Liver (tissue), 8 donors: ENCODE measurements at regions not wholly inside any gene's neighbourhood (a gene's known extent, or its start where the extent isn't known, plus 50 kb on each side); places are given as distances from the start of the nearest gene placed in this dataset.

Experiments
- DNase-seq: peaks from one replicate; pipeline ENCODE4 v3.0.0-alpha.2; 2017; ENCODE audit warnings: low spot score
- H3K27ac ChIP-seq, 2 donors: one replicate each; pipeline ENCODE4 v1.7.0; 2013; ENCODE audit warnings: inconsistent platforms in 2 of 2, low read length in 2 of 2, control low read depth in 1 of 2, low read depth in 1 of 2, mild to moderate bottlenecking in 1 of 2
- H3K27me3 ChIP-seq, 4 donors: one replicate each; pipeline versions ENCODE4 v1.6.1 to v1.7.0; 2013; ENCODE audit warnings: low read length in 3 of 4, inconsistent platforms in 1 of 4, mild to moderate bottlenecking in 1 of 4, moderate library complexity in 1 of 4; ENCODE audit not compliant: control insufficient read depth in 4 of 4, insufficient read depth in 4 of 4
- H3K36me3 ChIP-seq, 4 donors: one replicate each; pipeline versions ENCODE4 v1.6.1 to v1.7.0; 2013; ENCODE audit warnings: low read length in 3 of 4, mild to moderate bottlenecking in 3 of 4, low read depth in 1 of 4, moderate library complexity in 1 of 4; ENCODE audit not compliant: control insufficient read depth in 4 of 4, insufficient read depth in 3 of 4
- H3K4me1 ChIP-seq, 4 donors: one replicate each; pipeline versions ENCODE4 v1.6.1 to v1.7.0; 2013; ENCODE audit warnings: low read length in 3 of 4, mild to moderate bottlenecking in 3 of 4, moderate library complexity in 1 of 4; ENCODE audit not compliant: control insufficient read depth in 4 of 4, insufficient read depth in 4 of 4
- H3K4me3 ChIP-seq, 3 donors: one replicate each; pipeline versions ENCODE4 v1.6.1 to v1.7.0; 2013; ENCODE audit warnings: low read length in 3 of 3, control low read depth in 1 of 3, low read depth in 1 of 3, mild to moderate bottlenecking in 1 of 3
- H3K9ac ChIP-seq, 2 donors: one replicate each; pipeline ENCODE4 v1.7.0; 2013; ENCODE audit warnings: low read length in 2 of 2, mild to moderate bottlenecking in 2 of 2, moderate library complexity in 2 of 2, control low read depth in 1 of 2, low read depth in 1 of 2
- H3K9me3 ChIP-seq, 4 donors: one replicate each; pipeline versions ENCODE4 v1.6.1 to v1.7.0; 2013; ENCODE audit warnings: low read length in 3 of 4; ENCODE audit not compliant: control insufficient read depth in 4 of 4
- EGR1 ChIP-seq, 2 donors: IDR thresholded peaks; 2 replicates each; pipeline ENCODE4 v1.6.1; 2016 to 2018; ENCODE audit warnings: antibody characterized with exemption in 2 of 2, low read depth in 2 of 2
- FOXA1 ChIP-seq: IDR thresholded peaks from 2 replicates; pipeline ENCODE4 v1.6.1; 2016; ENCODE audit warnings: antibody characterized with exemption
- FOXA2 ChIP-seq: IDR thresholded peaks from 2 replicates; pipeline ENCODE4 v1.6.1; 2016; ENCODE audit warnings: antibody characterized with exemption
- HNF4A ChIP-seq, 2 donors: conservative IDR thresholded peaks; 2 replicates each; pipeline ENCODE4 v1.6.1; 2016; ENCODE audit warnings: antibody characterized with exemption in 2 of 2, mild to moderate bottlenecking in 2 of 2
- JUND ChIP-seq, 2 donors: IDR thresholded peaks; 2 replicates each; pipeline ENCODE4 v1.6.1; 2016; ENCODE audit warnings: antibody characterized with exemption in 2 of 2
- NR2F2 ChIP-seq: IDR thresholded peaks from 2 replicates; pipeline ENCODE4 v1.6.1; 2016; ENCODE audit warnings: antibody characterized with exemption
- RAD21 ChIP-seq, 2 donors: IDR thresholded peaks; 2 replicates each; pipeline ENCODE4 v1.6.1; 2016; ENCODE audit warnings: antibody characterized with exemption in 2 of 2, mild to moderate bottlenecking in 2 of 2
- RXRA ChIP-seq, 2 donors: IDR thresholded peaks; 2 replicates each; pipeline ENCODE4 v1.6.1; 2017 to 2018; ENCODE audit warnings: antibody characterized with exemption in 2 of 2, mild to moderate bottlenecking in 1 of 2
- SP1 ChIP-seq: IDR thresholded peaks from 2 replicates; pipeline ENCODE4 v1.6.1; 2018; ENCODE audit warnings: antibody characterized with exemption, mild to moderate bottlenecking
- TAF1 ChIP-seq: conservative IDR thresholded peaks from 2 replicates; pipeline ENCODE4 v1.6.1; 2016; ENCODE audit warnings: antibody characterized with exemption, mild to moderate bottlenecking
- WGBS: extraction: QIAGEN DNeasy Blood & Tissue Kit; methylation state at CpG from one replicate; pipeline ENCODE4 v1.1.7; 2013; 5-methylcytosine and 5-hydroxymethylcytosine counted together
- TF ChIP-seq, protein P1 (sequence below): fragments of 150-350 bp; IDR thresholded peaks from 2 replicates; pipeline ENCODE4 v1.5.1; 2017; ENCODE audit warnings: improper control_type of control experiment, low read depth, low read length; ENCODE audit not compliant: missing input control
- TF ChIP-seq, protein P2 (sequence below): IDR thresholded peaks from 2 replicates; pipeline ENCODE4 v1.6.1; 2016; ENCODE audit warnings: antibody characterized with exemption
- TF ChIP-seq, protein P3 (sequence below): IDR thresholded peaks from 2 replicates; pipeline ENCODE4 v1.6.1; 2016; ENCODE audit warnings: antibody characterized with exemption, mild to moderate bottlenecking
- TF ChIP-seq, protein P4 (sequence below): IDR thresholded peaks from 2 replicates; pipeline ENCODE4 v1.6.1; 2016; ENCODE audit warnings: antibody characterized with exemption
- TF ChIP-seq, protein P5 (sequence below): IDR thresholded peaks from 2 replicates; pipeline ENCODE4 v1.6.1; 2016; ENCODE audit warnings: antibody characterized with exemption
- donor health status: healthy.
- donor health status: healthy.
- donor health status: healthy.
- donor health status: healthy.
- donor health status: healthy.

DNA sequence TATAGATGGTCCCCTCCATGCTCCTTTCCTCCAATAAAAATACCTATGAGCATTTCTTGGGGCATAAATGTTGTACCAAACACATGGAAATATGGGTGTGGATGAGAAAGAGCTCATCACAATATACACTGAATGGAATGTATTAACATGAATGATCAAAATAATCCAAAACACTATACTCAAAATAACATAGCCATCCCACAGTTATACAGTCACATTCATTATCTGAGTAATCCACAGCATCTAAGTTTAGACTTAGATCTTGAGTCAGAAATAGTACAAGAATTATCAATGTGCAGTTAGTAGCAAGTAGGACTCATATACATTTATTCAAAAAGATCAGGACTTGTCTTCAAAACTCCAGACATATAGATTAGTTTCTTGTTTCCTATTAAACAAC lies 175.2 kb upstream of the NREP start:
- Histone ChIP-seq H3K27ac (no peak overlapping the region), H3K4me3 (no peak overlapping the region), H3K4me1 (no peaks in the 10 kb centered on the region), H3K27me3 (no peaks in the 10 kb centered on the region), H3K36me3 (no peaks in the 10 kb centered on the region), H3K9ac (no peak overlapping the region), H3K9me3 (peaks cover 0 to 3% (median 0%) of the 10 kb centered on the region in 4 donors)
- TF ChIP-seq JUND (IDR thresholded peaks at IDR 0.05) (no peak), NR2F2 (no peak), FOXA1 (no peak)
- TF ChIP-seq, protein P1, sequence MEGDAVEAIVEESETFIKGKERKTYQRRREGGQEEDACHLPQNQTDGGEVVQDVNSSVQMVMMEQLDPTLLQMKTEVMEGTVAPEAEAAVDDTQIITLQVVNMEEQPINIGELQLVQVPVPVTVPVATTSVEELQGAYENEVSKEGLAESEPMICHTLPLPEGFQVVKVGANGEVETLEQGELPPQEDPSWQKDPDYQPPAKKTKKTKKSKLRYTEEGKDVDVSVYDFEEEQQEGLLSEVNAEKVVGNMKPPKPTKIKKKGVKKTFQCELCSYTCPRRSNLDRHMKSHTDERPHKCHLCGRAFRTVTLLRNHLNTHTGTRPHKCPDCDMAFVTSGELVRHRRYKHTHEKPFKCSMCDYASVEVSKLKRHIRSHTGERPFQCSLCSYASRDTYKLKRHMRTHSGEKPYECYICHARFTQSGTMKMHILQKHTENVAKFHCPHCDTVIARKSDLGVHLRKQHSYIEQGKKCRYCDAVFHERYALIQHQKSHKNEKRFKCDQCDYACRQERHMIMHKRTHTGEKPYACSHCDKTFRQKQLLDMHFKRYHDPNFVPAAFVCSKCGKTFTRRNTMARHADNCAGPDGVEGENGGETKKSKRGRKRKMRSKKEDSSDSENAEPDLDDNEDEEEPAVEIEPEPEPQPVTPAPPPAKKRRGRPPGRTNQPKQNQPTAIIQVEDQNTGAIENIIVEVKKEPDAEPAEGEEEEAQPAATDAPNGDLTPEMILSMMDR, result no peak
- TF ChIP-seq, protein P2, sequence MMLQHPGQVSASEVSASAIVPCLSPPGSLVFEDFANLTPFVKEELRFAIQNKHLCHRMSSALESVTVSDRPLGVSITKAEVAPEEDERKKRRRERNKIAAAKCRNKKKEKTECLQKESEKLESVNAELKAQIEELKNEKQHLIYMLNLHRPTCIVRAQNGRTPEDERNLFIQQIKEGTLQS, result no peak
- TF ChIP-seq, protein P3, sequence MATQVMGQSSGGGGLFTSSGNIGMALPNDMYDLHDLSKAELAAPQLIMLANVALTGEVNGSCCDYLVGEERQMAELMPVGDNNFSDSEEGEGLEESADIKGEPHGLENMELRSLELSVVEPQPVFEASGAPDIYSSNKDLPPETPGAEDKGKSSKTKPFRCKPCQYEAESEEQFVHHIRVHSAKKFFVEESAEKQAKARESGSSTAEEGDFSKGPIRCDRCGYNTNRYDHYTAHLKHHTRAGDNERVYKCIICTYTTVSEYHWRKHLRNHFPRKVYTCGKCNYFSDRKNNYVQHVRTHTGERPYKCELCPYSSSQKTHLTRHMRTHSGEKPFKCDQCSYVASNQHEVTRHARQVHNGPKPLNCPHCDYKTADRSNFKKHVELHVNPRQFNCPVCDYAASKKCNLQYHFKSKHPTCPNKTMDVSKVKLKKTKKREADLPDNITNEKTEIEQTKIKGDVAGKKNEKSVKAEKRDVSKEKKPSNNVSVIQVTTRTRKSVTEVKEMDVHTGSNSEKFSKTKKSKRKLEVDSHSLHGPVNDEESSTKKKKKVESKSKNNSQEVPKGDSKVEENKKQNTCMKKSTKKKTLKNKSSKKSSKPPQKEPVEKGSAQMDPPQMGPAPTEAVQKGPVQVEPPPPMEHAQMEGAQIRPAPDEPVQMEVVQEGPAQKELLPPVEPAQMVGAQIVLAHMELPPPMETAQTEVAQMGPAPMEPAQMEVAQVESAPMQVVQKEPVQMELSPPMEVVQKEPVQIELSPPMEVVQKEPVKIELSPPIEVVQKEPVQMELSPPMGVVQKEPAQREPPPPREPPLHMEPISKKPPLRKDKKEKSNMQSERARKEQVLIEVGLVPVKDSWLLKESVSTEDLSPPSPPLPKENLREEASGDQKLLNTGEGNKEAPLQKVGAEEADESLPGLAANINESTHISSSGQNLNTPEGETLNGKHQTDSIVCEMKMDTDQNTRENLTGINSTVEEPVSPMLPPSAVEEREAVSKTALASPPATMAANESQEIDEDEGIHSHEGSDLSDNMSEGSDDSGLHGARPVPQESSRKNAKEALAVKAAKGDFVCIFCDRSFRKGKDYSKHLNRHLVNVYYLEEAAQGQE, result no peak
- DNase-seq, result no peak

DNA sequence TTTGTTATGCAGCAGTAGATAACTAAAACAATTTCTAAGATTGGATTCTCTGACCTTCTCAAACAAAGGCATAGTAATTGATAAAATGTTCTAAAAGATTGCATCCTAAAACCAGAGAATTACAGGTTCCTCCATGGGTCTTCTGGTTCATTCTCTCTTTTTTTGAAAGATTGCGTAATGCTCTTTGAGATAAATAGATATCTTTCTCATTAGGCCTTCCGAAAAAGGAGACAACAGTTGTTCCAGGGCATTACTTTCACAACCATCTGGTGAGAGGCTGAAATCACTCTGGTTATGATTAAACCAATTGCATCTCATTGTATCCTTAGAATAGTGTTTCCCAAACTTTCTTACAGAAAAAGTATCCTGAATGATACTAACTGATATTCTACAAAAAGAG lies 174.7 kb upstream of the NREP start:
- Histone ChIP-seq H3K9ac (no peak overlapping the region), H3K27ac (no peak overlapping the region), H3K36me3 (no peaks in the 10 kb centered on the region), H3K4me3 (no peak overlapping the region), H3K4me1 (no peaks in the 10 kb centered on the region), H3K9me3 (peaks cover 0 to 3% (median 0%) of the 10 kb centered on the region in 4 donors), H3K27me3 (no peaks in the 10 kb centered on the region)
- 95% methylated on average over 2 of the region's 2 CpGs for WGBS
- DNase-seq, result no peak
- TF ChIP-seq JUND (IDR thresholded peaks at IDR 0.05) (no peak), RAD21 (IDR thresholded peaks at IDR 0.05) (no peak), TAF1 (no peak), NR2F2 (no peak), HNF4A (conservative IDR thresholded peaks at IDR 0.05) (no peak)
- TF ChIP-seq, protein P4, sequence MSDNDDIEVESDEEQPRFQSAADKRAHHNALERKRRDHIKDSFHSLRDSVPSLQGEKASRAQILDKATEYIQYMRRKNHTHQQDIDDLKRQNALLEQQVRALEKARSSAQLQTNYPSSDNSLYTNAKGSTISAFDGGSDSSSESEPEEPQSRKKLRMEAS, result no peak
- TF ChIP-seq, protein P2, result no peak

DNA sequence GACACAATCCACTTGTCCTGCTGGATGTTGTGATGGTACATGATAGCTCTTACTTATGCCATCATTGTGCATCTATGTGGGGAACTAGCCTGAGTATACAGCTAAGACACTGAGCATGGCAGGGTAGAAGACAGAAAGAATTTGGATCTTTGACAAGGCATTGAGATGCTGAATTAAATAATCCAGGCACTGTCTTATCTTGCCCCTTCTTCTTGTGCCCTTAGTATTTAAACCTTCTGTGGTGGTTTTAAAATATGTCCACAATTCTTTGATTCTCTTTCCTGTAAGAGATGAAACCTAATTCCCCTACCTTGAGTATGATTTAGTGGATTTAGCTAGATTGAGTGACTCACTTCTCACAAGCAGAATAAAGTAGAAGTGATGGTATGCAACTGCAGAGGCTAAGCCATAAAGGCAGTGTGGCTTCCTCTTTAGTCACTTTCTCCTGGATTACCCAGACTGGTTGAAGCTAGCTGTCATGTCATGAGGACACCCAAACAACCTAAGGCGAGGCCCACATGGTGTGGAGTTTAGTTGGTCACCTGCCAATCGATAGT lies 174.0 kb upstream of the NREP start:
- Histone ChIP-seq H3K36me3 (no peaks in the 10 kb centered on the region), H3K9ac (no peak overlapping the region), H3K4me3 (no peak overlapping the region), H3K9me3 (peaks cover 0 to 3% (median 0%) of the 10 kb centered on the region in 4 donors), H3K27ac (no peak overlapping the region), H3K27me3 (no peaks in the 10 kb centered on the region), H3K4me1 (no peaks in the 10 kb centered on the region)
- no peak for DNase-seq
- WGBS, result 91% methylated on average over 2 of the region's 2 CpGs
- TF ChIP-seq HNF4A (conservative IDR thresholded peaks at IDR 0.05) (no peak), FOXA1 (no peak), EGR1 (IDR thresholded peaks at IDR 0.05; ENCODE audit: low read depth in 2 of 2) (no peak), RXRA (IDR thresholded peaks at IDR 0.05) (no peak), RAD21 (IDR thresholded peaks at IDR 0.05) (no peak), SP1 (no peak), FOXA2 (no peak), JUND (IDR thresholded peaks at IDR 0.05) (no peak)
- TF ChIP-seq, protein P5, sequence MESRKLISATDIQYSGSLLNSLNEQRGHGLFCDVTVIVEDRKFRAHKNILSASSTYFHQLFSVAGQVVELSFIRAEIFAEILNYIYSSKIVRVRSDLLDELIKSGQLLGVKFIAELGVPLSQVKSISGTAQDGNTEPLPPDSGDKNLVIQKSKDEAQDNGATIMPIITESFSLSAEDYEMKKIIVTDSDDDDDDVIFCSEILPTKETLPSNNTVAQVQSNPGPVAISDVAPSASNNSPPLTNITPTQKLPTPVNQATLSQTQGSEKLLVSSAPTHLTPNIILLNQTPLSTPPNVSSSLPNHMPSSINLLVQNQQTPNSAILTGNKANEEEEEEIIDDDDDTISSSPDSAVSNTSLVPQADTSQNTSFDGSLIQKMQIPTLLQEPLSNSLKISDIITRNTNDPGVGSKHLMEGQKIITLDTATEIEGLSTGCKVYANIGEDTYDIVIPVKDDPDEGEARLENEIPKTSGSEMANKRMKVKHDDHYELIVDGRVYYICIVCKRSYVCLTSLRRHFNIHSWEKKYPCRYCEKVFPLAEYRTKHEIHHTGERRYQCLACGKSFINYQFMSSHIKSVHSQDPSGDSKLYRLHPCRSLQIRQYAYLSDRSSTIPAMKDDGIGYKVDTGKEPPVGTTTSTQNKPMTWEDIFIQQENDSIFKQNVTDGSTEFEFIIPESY, result no peak
- TF ChIP-seq, protein P1, result no peak
- TF ChIP-seq, protein P4, result no peak
